SK-N-SH (cell line): ENCODE measurements at regions not wholly inside any gene's neighbourhood (a gene's known extent, or its start where the extent isn't known, plus 50 kb on each side); places are given as distances from the start of the nearest gene placed in this dataset.

ENCODE experiments used
- CTCF ChIA-PET: fragments of 300-600, 350-600 bp; formaldehyde crosslinking; extraction: SDS; loops from one replicate; lab custom pipeline; 2021; lab: Yijun Ruan, JAX
- POLR2A ChIA-PET: fragments of 350-600 bp; sonication (Branson Sonifier 250); formaldehyde crosslinking; extraction: SDS; loops from one replicate; lab custom pipeline; 2020; ENCODE audit warnings: antibody characterized with exemption, inconsistent platforms; lab: Yijun Ruan, JAX
- DNase-seq: peaks from one replicate; pipeline ENCODE4 v3.0.0; 2012
- H2AFZ ChIP-seq: fragments of 200-600 bp; sonication (generic); 2 replicates; pipeline ENCODE4 v1.8.1; 2016; ENCODE audit warnings: antibody characterized with exemption, mild to moderate bottlenecking, low read depth
- H3F3A ChIP-seq: fragments of 200-600 bp; sonication (generic); replicated peaks from 2 replicates; pipeline ENCODE3; 2016; ENCODE audit warnings: antibody characterized with exemption, mild to moderate bottlenecking; ENCODE audit not compliant: insufficient read depth
- H3K27ac ChIP-seq, 2 experiments: fragments of 200-500 bp in 1 of 2; fragments of 200-600 bp in 1 of 2; sonication (Bioruptor generic) in 1 of 2; sonication (generic), shearing (Covaris generic) in 1 of 2; 2 replicates each; pipeline versions ENCODE4 v1.5.1 to v1.6.1; 2014 to 2016; ENCODE audit warnings: low read depth in 2 of 2, inconsistent platforms in 1 of 2, low read length in 1 of 2, mild to moderate bottlenecking in 1 of 2, mixed read lengths in 1 of 2
- H3K27me3 ChIP-seq: fragments of 200-600 bp; sonication (generic), shearing (Covaris generic); 2 replicates; pipeline ENCODE4 v1.6.1; 2016; ENCODE audit warnings: mixed run types; ENCODE audit not compliant: insufficient read depth
- H3K36me3 ChIP-seq, 2 experiments: fragments of 200-500 bp in 1 of 2; fragments of 200-600 bp in 1 of 2; sonication (Bioruptor generic) in 1 of 2; sonication (generic) in 1 of 2; replicated peaks in 1 of 2; 2 replicates each; pipeline versions ENCODE3 to v1.5.1; 2014 to 2016; ENCODE audit warnings: low read length in 1 of 2, mild to moderate bottlenecking in 1 of 2; ENCODE audit not compliant: insufficient read depth in 2 of 2, control insufficient read depth in 1 of 2
- H3K4me1 ChIP-seq, 2 experiments: fragments of 200-500 bp in 1 of 2; fragments of 200-600 bp in 1 of 2; sonication (Bioruptor generic) in 1 of 2; sonication (generic), shearing (Covaris generic) in 1 of 2; 2 replicates each; pipeline versions ENCODE4 v1.5.1 to v1.6.1; 2014 to 2016; ENCODE audit warnings: low read depth in 1 of 2, low read length in 1 of 2, mixed run types in 1 of 2; ENCODE audit not compliant: insufficient read depth in 2 of 2, control insufficient read depth in 1 of 2
- H3K4me2 ChIP-seq: fragments of 200-600 bp; sonication (generic), shearing (Covaris generic); 2 replicates; pipeline ENCODE4 v1.6.1; 2017; ENCODE audit warnings: mixed run types
- H3K4me3 ChIP-seq, 2 experiments: fragments of 200-500 bp in 1 of 2; fragments of 200-600 bp in 1 of 2; sonication (Bioruptor generic) in 1 of 2; sonication (generic), shearing (Covaris generic) in 1 of 2; 2 replicates each; pipeline versions ENCODE4 v1.5.1 to v1.8.1; 2014 to 2016; ENCODE audit warnings: low read depth in 2 of 2, inconsistent platforms in 1 of 2, low read length in 1 of 2, mild to moderate bottlenecking in 1 of 2, mixed read lengths in 1 of 2, moderate library complexity in 1 of 2
- H3K79me2 ChIP-seq: fragments of 200-600 bp; sonication (generic); 2 replicates; pipeline ENCODE4 v1.8.1; 2017; ENCODE audit warnings: mild to moderate bottlenecking; ENCODE audit not compliant: insufficient read depth
- H3K9ac ChIP-seq: fragments of 200-600 bp; sonication (generic); 2 replicates; pipeline ENCODE4 v1.6.1; 2017; ENCODE audit warnings: mixed run types
- H3K9me2 ChIP-seq: fragments of 200-600 bp; sonication (generic); 2 replicates; pipeline ENCODE4 v1.6.1; 2017; ENCODE audit warnings: mixed run types
- H3K9me3 ChIP-seq: fragments of 200-600 bp; sonication (generic); 2 replicates; pipeline ENCODE4 v1.6.1; 2017; ENCODE audit warnings: mixed run types, mild to moderate bottlenecking, moderate library complexity
- H4K20me1 ChIP-seq: fragments of 200-600 bp; sonication (generic); 2 replicates; pipeline ENCODE4 v1.6.1; 2017; ENCODE audit warnings: mild to moderate bottlenecking, mixed run types; ENCODE audit not compliant: insufficient read depth
- CHD2 ChIP-seq: fragments of 150-350 bp; IDR thresholded peaks from 2 replicates; pipeline ENCODE4 v1.6.1; 2018; ENCODE audit warnings: low read length; ENCODE audit not compliant: partially characterized antibody
- ELF1 ChIP-seq: IDR thresholded peaks from 2 replicates; pipeline ENCODE4 v1.4.0; 2012
- FOSL2 ChIP-seq: IDR thresholded peaks from 2 replicates; pipeline ENCODE4 v1.4.0; 2012; ENCODE audit warnings: low read depth, mild to moderate bottlenecking, moderate library complexity, borderline replicate concordance
- FOXJ3 ChIP-seq: sonication (generic); formaldehyde crosslinking; IDR thresholded peaks from 2 replicates; pipeline ENCODE4 v1.5.1; 2020; ENCODE audit warnings: mild to moderate bottlenecking, missing genetic modification reagents
- JUND ChIP-seq: IDR thresholded peaks from 2 replicates; pipeline ENCODE4 v1.4.0; 2012
- MEF2A ChIP-seq: IDR thresholded peaks from 2 replicates; pipeline ENCODE4 v1.4.0; 2012; ENCODE audit warnings: low read depth, borderline replicate concordance
- NFIC ChIP-seq: IDR thresholded peaks from 2 replicates; pipeline ENCODE4 v1.4.0; 2012; ENCODE audit warnings: borderline replicate concordance
- NRF1 ChIP-seq: IDR thresholded peaks from 2 replicates; pipeline ENCODE4 v1.6.1; 2012; ENCODE audit warnings: low read depth, mild to moderate bottlenecking, low read length
- POLR2AphosphoS5 ChIP-seq: IDR thresholded peaks from 2 replicates; pipeline ENCODE4 v1.6.1; 2012; ENCODE audit warnings: low read depth, low read length
- RAD21 ChIP-seq: IDR thresholded peaks from 2 replicates; pipeline ENCODE4 v1.6.1; 2012; ENCODE audit warnings: mild to moderate bottlenecking, low read length
- RCOR1 ChIP-seq: fragments of 150-350 bp; IDR thresholded peaks from 2 replicates; pipeline ENCODE4 v1.6.1; 2017; ENCODE audit warnings: antibody characterized with exemption, low read length
- TCF12 ChIP-seq: IDR thresholded peaks from 2 replicates; pipeline ENCODE4 v1.4.0; 2012
- TEAD4 ChIP-seq: IDR thresholded peaks from 2 replicates; pipeline ENCODE4 v1.4.0; 2012; ENCODE audit warnings: mild to moderate bottlenecking, borderline replicate concordance; ENCODE audit not compliant: insufficient read depth
- YY1 ChIP-seq: IDR thresholded peaks from 2 replicates; pipeline ENCODE4 v1.4.0; 2012; ENCODE audit warnings: low read depth, mild to moderate bottlenecking
- WGBS: methylation state at CpG from one replicate; pipeline ENCODE4 v1.1.6; 2017; ENCODE audit warnings: low lambda C conversion rate; 5-methylcytosine and 5-hydroxymethylcytosine counted together
- TF ChIP-seq, protein P1 (sequence below): IDR thresholded peaks from 2 replicates; pipeline ENCODE4; 2012
- TF ChIP-seq, protein P2 (sequence below): IDR thresholded peaks from 2 replicates; pipeline ENCODE4 v1.4.0; 2012; ENCODE audit warnings: low read depth
- TF ChIP-seq, protein P3 (sequence below): fragments of 200-600 bp; sonication (generic); IDR thresholded peaks from 2 replicates; pipeline ENCODE4 v1.6.1; 2017; ENCODE audit warnings: antibody characterized with exemption, mild to moderate bottlenecking, moderate library complexity
- TF ChIP-seq, protein P4 (sequence below): fragments of 150-350 bp; IDR thresholded peaks from 2 replicates; pipeline ENCODE4 v1.6.1; 2017; ENCODE audit warnings: antibody characterized with exemption, low read length, low read depth, borderline replicate concordance

DNA sequence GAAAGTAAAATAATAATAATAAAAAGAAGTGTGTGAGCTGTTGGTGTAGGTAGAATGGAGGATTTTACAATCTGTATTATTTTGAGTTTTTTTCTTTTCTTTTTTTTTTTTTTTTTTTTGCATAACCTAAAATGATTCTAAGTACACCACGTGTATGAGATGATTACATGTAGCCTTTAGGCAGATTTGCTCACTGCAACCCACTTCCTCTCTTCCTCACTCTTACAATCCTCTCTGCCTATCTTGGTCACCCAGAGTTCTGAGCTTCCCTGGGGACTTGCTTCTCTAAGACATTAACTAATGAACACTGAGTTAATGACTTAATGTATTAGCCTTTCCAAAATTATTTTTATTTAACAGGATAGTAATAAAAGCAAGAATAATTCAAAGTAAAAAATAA, 1169.6 kb downstream of the EFNB2 start:
- WGBS = 25% methylated on average over 1 of the region's 1 CpG
- H3K27ac ChIP-seq = no peak overlapping the region
- TF ChIP-seq TEAD4 = no peak
- TF ChIP-seq JUND = no peak
- H3K4me2 ChIP-seq = no peak overlapping the region
- no peaks in the 10 kb centered on the region for H3K79me2 ChIP-seq
- CTCF ChIA-PET = interaction anchor here (0.6 kb wide), 1 partner anchor 711 kb away, joined by 3 read pairs; no protein-coding TSS in a partner anchor
- H3F3A ChIP-seq = no peaks in the 10 kb centered on the region
- H3K4me1 ChIP-seq = peaks cover 0 to 5% of the 10 kb centered on the region in 2 experiments; a peak in 2 of 4 replicates
- H3K9me2 ChIP-seq = no peaks in the 10 kb centered on the region; the same call in 1 of the 2 replicates
- H3K36me3 ChIP-seq = no peaks in the 10 kb centered on the region
- no peak overlapping the region for H3K9ac ChIP-seq
- POLR2A ChIA-PET = no interaction called here
- DNase-seq = no peak
- no peaks in the 10 kb centered on the region for H3K27me3 ChIP-seq
- no peaks in the 10 kb centered on the region for H3K9me3 ChIP-seq
- no peak overlapping the region for H3K4me3 ChIP-seq
- H4K20me1 ChIP-seq = no peaks in the 10 kb centered on the region
- no peak overlapping the region for H2AFZ ChIP-seq

DNA sequence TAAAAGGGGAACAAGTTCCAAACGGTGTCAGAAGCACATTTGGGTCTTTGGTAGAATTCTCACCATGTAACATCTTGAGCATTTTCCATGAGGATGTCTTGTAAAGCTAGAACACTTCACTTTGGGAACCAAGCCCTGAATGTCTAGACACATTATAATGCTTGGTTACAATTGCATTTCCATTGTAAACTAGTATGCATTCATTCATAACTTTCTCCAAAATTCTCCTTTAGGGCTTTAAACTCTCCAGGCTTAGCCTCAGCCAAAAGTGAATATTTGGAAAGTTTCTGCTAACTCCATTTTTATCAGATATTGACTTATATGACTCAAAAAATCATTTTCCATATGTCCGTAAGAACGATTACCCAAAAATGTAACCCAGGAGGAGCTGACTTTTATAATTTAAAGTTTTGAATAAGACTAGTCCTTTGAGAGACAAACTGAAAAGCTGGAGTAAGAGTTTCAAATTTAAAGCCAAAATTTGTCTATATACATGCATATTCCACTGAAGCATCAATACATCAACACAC, 1170.4 kb downstream of the EFNB2 start:
- H3K4me1 ChIP-seq = peaks cover 0 to 5% of the 10 kb centered on the region in 2 experiments; a peak in 2 of 4 replicates
- no peak overlapping the region for H3K27ac ChIP-seq
- H3K9ac ChIP-seq = no peak overlapping the region
- no peak overlapping the region for H3K4me2 ChIP-seq
- ChIA-PET CTCF (no interaction called here), POLR2A (no interaction called here)
- H3K27me3 ChIP-seq = no peaks in the 10 kb centered on the region
- 64% methylated on average over 3 of the region's 3 CpGs for WGBS
- no peaks in the 10 kb centered on the region for H3K79me2 ChIP-seq
- H3K9me2 ChIP-seq = no peaks in the 10 kb centered on the region; the same call in 1 of the 2 replicates
- H3K36me3 ChIP-seq = no peaks in the 10 kb centered on the region
- no peaks in the 10 kb centered on the region for H3K9me3 ChIP-seq
- DNase-seq = no peak
- no peaks in the 10 kb centered on the region for H3F3A ChIP-seq
- H3K4me3 ChIP-seq = no peak overlapping the region
- TF ChIP-seq TCF12 = no peak
- no peak for TF ChIP-seq MEF2A
- TF ChIP-seq CHD2 = no peak
- no peak for TF ChIP-seq NRF1
- no peak for TF ChIP-seq RCOR1
- no peak for TF ChIP-seq YY1
- TF ChIP-seq FOSL2 = no peak
- no peak for TF ChIP-seq POLR2AphosphoS5
- TF ChIP-seq, protein P1, sequence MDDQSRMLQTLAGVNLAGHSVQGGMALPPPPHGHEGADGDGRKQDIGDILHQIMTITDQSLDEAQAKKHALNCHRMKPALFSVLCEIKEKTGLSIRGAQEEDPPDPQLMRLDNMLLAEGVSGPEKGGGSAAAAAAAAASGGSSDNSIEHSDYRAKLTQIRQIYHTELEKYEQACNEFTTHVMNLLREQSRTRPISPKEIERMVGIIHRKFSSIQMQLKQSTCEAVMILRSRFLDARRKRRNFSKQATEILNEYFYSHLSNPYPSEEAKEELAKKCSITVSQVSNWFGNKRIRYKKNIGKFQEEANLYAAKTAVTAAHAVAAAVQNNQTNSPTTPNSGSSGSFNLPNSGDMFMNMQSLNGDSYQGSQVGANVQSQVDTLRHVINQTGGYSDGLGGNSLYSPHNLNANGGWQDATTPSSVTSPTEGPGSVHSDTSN = no peak
- TF ChIP-seq FOXJ3 (CRISPR knock-in tag) = no peak
- TF ChIP-seq, all 33 proteins: peak for 0
- no peak overlapping the region for H2AFZ ChIP-seq
- no peaks in the 10 kb centered on the region for H4K20me1 ChIP-seq

DNA sequence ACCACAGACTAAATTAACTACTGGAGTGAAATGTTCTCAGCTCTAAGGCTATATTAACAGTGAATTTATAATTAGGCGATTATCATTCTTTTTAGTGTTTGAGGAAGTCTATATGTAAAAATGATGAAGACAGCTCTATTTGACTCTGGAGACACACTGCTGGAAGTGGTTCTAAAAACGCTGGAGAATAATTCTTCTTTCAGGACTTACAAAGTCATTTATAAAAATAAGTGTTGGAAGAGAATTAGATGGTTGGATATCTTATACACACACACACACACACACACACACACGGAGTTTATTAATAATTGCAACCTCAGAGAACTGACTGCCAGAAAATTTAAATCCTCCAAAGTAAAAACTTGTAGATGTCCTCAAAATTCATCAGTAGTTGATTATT, 1171.3 kb downstream of the EFNB2 start:
- no peak overlapping the region for H3K4me2 ChIP-seq
- CTCF ChIA-PET = no interaction called here
- POLR2A ChIA-PET = no interaction called here
- TF ChIP-seq, protein P2, sequence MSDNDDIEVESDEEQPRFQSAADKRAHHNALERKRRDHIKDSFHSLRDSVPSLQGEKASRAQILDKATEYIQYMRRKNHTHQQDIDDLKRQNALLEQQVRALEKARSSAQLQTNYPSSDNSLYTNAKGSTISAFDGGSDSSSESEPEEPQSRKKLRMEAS = no peak
- TF ChIP-seq ELF1 (no peak), MEF2A (no peak), RAD21 (no peak), NFIC (no peak), JUND (no peak)
- TF ChIP-seq, protein P3, sequence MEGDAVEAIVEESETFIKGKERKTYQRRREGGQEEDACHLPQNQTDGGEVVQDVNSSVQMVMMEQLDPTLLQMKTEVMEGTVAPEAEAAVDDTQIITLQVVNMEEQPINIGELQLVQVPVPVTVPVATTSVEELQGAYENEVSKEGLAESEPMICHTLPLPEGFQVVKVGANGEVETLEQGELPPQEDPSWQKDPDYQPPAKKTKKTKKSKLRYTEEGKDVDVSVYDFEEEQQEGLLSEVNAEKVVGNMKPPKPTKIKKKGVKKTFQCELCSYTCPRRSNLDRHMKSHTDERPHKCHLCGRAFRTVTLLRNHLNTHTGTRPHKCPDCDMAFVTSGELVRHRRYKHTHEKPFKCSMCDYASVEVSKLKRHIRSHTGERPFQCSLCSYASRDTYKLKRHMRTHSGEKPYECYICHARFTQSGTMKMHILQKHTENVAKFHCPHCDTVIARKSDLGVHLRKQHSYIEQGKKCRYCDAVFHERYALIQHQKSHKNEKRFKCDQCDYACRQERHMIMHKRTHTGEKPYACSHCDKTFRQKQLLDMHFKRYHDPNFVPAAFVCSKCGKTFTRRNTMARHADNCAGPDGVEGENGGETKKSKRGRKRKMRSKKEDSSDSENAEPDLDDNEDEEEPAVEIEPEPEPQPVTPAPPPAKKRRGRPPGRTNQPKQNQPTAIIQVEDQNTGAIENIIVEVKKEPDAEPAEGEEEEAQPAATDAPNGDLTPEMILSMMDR = no peak
- TF ChIP-seq, protein P4, sequence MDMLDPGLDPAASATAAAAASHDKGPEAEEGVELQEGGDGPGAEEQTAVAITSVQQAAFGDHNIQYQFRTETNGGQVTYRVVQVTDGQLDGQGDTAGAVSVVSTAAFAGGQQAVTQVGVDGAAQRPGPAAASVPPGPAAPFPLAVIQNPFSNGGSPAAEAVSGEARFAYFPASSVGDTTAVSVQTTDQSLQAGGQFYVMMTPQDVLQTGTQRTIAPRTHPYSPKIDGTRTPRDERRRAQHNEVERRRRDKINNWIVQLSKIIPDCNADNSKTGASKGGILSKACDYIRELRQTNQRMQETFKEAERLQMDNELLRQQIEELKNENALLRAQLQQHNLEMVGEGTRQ = no peak

More for the DNA sequence above, 1171.3 kb downstream of the EFNB2 start:
- Histone ChIP-seq H3K4me3 (no peak overlapping the region), H2AFZ (no peak overlapping the region), H3K27me3 (no peaks in the 10 kb centered on the region), H4K20me1 (no peaks in the 10 kb centered on the region), H3K4me1 (peaks cover 0 to 5% of the 10 kb centered on the region in 2 experiments; a peak in 2 of 4 replicates), H3F3A (no peaks in the 10 kb centered on the region), H3K9ac (no peak overlapping the region), H3K9me2 (no peaks in the 10 kb centered on the region; the same call in 1 of the 2 replicates), H3K36me3 (no peaks in the 10 kb centered on the region), H3K27ac (no peak overlapping the region), H3K79me2 (no peaks in the 10 kb centered on the region), H3K9me3 (no peaks in the 10 kb centered on the region)
- no peak for DNase-seq
- 58% methylated on average over 3 of the region's 3 CpGs for WGBS
